ENCODE measurements at regions not wholly inside any gene's neighbourhood (a gene's known extent, or its start where the extent isn't known, plus 50 kb on each side); places are given as distances from the start of the nearest gene placed in this dataset.

GRCh38 chr5:19334278-19334677, 653.7 kb downstream of the CDH18 start:
- TF ChIP-seq CTCF (IDR thresholded peaks at IDR 0.05) (no peak), POLR2A (IDR thresholded peaks at IDR 0.05) (no peak), POLR2AphosphoS5 (IDR thresholded peaks at IDR 0.05; ENCODE audit: insufficient read depth in 1 of 2, low read depth in 1 of 2) (no peak)

Data from vagina (tissue), 2 donors.